ENCODE measurements at regions not wholly inside any gene's neighbourhood (a gene's known extent, or its start where the extent isn't known, plus 50 kb on each side); places are given as distances from the start of the nearest gene placed in this dataset.
A peak's percentile ranks its signal among the peaks of the same experiment; 100 is the strongest.

DNA sequence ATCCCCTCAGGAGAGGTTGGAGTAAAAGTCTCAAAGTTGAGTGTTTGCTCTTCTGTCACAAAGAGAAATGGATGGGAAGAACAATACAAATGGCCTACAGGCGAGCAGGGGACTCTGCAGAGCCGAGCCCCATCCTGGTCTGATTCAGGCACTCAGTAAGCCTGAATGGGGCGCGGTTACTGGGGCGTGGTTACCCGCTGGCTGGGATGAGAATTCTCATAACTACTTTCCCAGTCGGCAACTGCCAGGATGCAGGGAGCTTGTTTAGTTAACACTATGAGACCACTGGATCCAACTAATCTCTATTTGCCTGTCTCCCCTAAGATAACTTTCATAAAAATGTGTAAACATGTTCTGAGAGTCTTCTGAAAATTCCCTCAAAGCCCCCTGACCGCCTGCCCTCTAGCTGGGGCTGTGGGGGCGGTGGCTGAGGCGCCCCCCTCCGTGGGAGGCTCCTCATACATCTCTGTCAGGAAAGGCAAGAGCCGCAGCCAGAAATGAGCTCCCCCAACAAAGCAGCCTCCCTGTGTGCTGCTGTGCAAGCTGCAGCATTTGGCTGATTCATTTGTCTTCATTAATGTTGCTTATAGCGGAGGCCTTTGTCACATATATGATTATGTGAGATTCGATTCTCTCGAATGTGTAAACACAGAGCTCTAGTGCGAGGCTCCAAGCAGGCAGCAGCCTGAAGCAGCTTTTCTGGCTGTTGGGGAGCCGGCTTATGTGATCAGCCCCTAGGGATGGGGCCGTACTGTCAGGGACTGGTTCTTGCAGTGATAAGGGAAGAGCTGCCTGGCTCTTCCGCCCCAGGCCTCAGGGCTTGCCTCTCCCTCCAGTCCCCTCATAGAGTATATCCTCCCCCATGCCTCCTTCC is 126.1 kb upstream of the ARHGAP5 start:
- peaks cover 7% of the 10 kb centered on the region for H3K4me1 ChIP-seq (ENCODE audit: control insufficient read depth, insufficient read depth, low read length)
- no peaks in the 10 kb centered on the region for H3K9me3 ChIP-seq (ENCODE audit: control insufficient read depth, low read length)
- WGBS = 26% methylated on average over 19 of the region's 19 CpGs
- peak; percentile 85 to 87 for ATAC-seq
- DNase-seq = peak; percentile 68 to 89 (median 82)
- peak overlapping the region; percentile 3 for H3K27ac ChIP-seq (ENCODE audit: low read length)
- no peaks in the 10 kb centered on the region for H3K27me3 ChIP-seq (ENCODE audit: control insufficient read depth, insufficient read depth)
- no peak overlapping the region for H3K4me3 ChIP-seq (ENCODE audit: low read length)
- intact Hi-C loops (cut with DNase I) = no loop called here

DNA sequence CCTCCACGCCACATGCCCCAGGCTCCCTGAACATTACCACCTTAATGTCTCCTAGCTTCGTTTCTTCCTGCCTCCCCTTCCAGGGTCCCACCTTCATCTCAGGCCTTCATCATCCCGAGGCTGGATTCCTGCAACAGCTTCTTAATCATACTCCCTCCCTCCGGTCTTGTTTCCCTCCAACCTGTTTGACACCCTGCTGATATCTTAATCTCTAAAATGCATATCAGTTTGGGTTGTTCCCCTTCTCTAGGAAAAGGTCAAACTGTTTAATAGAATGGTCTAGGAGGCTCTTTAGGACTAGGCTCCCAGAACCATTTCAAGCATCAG is 125.5 kb upstream of the ARHGAP5 start:
- no peak for ATAC-seq

DNA sequence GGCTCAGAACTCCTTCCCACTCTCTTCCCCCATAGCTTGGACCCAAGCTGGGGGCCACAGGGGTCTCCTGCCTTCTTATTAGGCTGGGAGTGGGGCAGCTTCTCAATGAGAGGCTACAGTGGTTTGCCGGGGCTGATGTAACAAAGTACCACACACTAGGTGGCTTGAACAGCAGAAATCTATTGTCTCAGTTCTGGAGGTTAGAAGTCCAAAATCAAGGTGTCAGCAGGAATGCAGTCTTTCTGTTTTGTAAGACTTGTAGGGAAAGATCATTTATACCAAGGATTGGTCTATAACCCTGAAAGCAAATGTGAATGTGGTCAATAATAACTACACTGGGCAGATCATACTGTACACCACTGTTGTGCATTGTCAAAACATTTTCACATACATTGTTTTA is 124.5 kb upstream of the ARHGAP5 start:
- DNase-seq (no peak), ATAC-seq (no peak)
- Histone ChIP-seq H3K9me3 (ENCODE audit: control insufficient read depth, low read length) (no peaks in the 10 kb centered on the region), H3K27ac (ENCODE audit: low read length) (no peak overlapping the region), H3K4me3 (ENCODE audit: low read length) (no peak overlapping the region), H3K4me1 (ENCODE audit: control insufficient read depth, insufficient read depth, low read length) (peaks cover 7% of the 10 kb centered on the region), H3K27me3 (ENCODE audit: control insufficient read depth, insufficient read depth) (no peaks in the 10 kb centered on the region)
- 97% methylated on average over 1 of the region's 1 CpG for WGBS
- intact Hi-C loops (cut with DNase I) = no loop called here

More for the DNA sequence above, 125.5 kb upstream of the ARHGAP5 start:
- WGBS = 60% methylated on average over 4 of the region's 4 CpGs
- Histone ChIP-seq H3K27ac (ENCODE audit: low read length) (no peak overlapping the region), H3K4me3 (ENCODE audit: low read length) (no peak overlapping the region), H3K27me3 (ENCODE audit: control insufficient read depth, insufficient read depth) (no peaks in the 10 kb centered on the region), H3K9me3 (ENCODE audit: control insufficient read depth, low read length) (no peaks in the 10 kb centered on the region), H3K4me1 (ENCODE audit: control insufficient read depth, insufficient read depth, low read length) (peaks cover 7% of the 10 kb centered on the region)
- intact Hi-C loops (cut with DNase I) = no loop called here
- no peak for DNase-seq

DNA sequence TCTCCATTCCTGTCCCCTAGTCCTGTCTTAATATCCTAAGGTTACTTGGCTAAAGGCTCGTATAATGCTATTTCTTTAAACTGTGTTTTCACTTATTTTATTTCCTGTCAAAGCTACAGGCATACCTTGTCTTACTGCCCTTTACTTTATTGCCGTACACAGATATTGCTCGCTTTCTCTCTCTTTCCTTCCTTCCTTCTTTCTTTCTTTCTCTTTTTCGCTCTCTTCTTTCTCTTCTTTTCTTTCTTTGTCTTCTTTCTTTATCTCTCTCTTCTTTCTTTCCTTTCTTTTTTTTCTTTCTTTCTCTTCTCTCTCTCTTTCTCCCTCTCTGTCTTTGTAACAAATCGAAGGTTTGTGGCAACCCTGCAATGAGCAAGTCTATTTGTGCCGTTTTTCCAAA is 123.9 kb upstream of the ARHGAP5 start:
- WGBS = 96% methylated on average over 6 of the region's 6 CpGs
- DNase-seq (no peak), ATAC-seq (no peak)
- no peaks in the 10 kb centered on the region for H3K9me3 ChIP-seq (ENCODE audit: control insufficient read depth, low read length)
- intact Hi-C loops (cut with DNase I) = no loop called here
- peaks cover 7% of the 10 kb centered on the region for H3K4me1 ChIP-seq (ENCODE audit: control insufficient read depth, insufficient read depth, low read length)
- H3K27me3 ChIP-seq (ENCODE audit: control insufficient read depth, insufficient read depth) = no peaks in the 10 kb centered on the region
- H3K27ac ChIP-seq (ENCODE audit: low read length) = no peak overlapping the region
- no peak overlapping the region for H3K4me3 ChIP-seq (ENCODE audit: low read length)

DNA sequence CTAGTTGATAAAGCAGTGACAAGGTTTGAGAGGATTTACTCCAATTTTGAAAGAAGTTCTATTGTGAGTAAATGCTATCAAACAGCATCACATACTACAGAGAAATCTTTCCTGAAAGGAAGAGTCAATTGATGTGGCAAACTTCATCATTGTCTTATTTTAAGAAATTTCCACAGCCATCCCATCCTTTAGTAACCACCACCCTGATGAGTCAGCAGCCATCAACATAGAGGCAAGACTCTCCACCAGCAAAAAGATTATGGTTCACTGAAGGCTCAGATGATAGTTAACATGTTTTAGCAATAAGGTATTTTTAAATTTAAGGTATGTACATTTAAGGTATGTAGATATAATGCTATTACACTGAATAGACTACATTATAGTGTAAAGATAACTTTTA is 122.1 kb upstream of the ARHGAP5 start:
- no peaks in the 10 kb centered on the region for H3K27me3 ChIP-seq (ENCODE audit: control insufficient read depth, insufficient read depth)
- intact Hi-C loops (cut with DNase I) = no loop called here
- H3K9me3 ChIP-seq (ENCODE audit: control insufficient read depth, low read length) = no peaks in the 10 kb centered on the region
- no peak overlapping the region for H3K27ac ChIP-seq (ENCODE audit: low read length)
- H3K4me3 ChIP-seq (ENCODE audit: low read length) = no peak overlapping the region
- no peak for ATAC-seq
- peaks cover 7% of the 10 kb centered on the region for H3K4me1 ChIP-seq (ENCODE audit: control insufficient read depth, insufficient read depth, low read length)
- no peak for DNase-seq

DNA sequence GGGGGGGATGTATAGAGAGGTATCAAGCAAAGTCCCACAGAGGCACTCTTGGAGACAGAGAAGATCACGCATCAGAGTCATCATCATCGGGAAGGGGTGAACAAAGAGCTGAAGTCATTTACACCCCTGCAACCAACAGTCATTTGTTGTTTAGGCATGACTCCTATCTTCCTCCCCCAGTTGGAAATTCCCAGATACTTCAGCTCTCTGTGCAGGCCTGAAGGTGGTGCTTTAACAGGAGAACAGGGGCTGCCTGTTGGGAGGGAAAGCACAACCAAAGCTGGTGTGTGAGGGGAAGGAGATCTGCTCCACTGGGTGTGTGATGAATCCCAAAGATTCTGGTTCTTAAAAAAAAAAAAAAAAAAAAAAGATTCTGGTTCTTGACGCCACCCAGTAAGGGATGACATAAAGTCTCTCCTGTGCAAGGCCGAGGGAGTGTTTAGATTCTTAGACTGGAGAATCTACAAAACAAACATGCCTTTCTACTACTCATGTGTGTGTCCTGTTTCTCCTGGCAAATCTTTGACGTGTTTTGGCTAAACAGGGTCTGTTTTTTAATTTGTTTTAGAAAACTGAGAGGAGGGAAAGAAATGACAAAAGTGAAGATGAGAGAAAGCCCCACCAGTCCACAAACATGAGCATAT is 121.0 kb upstream of the ARHGAP5 start:
- no peaks in the 10 kb centered on the region for H3K9me3 ChIP-seq (ENCODE audit: control insufficient read depth, low read length)
- ATAC-seq (no peak), DNase-seq (no peak)
- H3K27me3 ChIP-seq (ENCODE audit: control insufficient read depth, insufficient read depth) = no peaks in the 10 kb centered on the region
- H3K27ac ChIP-seq (ENCODE audit: low read length) = no peak overlapping the region
- intact Hi-C loops (cut with DNase I) = no loop called here
- WGBS = 59% methylated on average over 5 of the region's 5 CpGs
- H3K4me3 ChIP-seq (ENCODE audit: low read length) = no peak overlapping the region
- H3K4me1 ChIP-seq (ENCODE audit: control insufficient read depth, insufficient read depth, low read length) = peaks cover 3% of the 10 kb centered on the region

DNA sequence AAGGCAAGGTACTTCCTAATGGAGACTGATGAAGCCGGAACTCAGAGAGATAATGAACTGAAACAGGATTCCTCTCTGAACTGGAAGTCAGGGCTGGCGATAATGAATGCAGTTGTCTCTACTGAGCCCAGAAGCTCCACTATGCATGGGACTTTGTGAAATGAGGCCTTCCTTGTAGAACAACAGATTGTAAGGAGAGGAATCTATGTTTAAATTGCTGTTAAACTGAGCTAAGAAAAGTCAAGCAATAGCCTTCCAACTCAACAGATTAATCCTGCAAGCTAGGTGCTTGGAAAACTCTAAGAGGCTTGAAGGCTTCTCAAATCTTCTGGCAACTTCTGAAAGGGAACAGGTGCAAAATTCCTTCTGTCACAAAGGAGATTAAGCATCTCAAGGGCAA is 119.5 kb upstream of the ARHGAP5 start:
- no peaks in the 10 kb centered on the region for H3K27me3 ChIP-seq (ENCODE audit: control insufficient read depth, insufficient read depth)
- intact Hi-C loops (cut with DNase I) = no loop called here
- no peak overlapping the region for H3K27ac ChIP-seq (ENCODE audit: low read length)
- ATAC-seq = no peak
- H3K4me1 ChIP-seq (ENCODE audit: control insufficient read depth, insufficient read depth, low read length) = no peaks in the 10 kb centered on the region
- no peaks in the 10 kb centered on the region for H3K9me3 ChIP-seq (ENCODE audit: control insufficient read depth, low read length)
- DNase-seq = no peak
- 88% methylated on average over 2 of the region's 2 CpGs for WGBS
- H3K4me3 ChIP-seq (ENCODE audit: low read length) = no peak overlapping the region

GRCh38 chr14:31960039-31960438 is 117.1 kb upstream of the ARHGAP5 start:
- no peaks in the 10 kb centered on the region for H3K27me3 ChIP-seq (ENCODE audit: control insufficient read depth, insufficient read depth)
- H3K4me1 ChIP-seq (ENCODE audit: control insufficient read depth, insufficient read depth, low read length) = peaks cover 3% of the 10 kb centered on the region
- no peak overlapping the region for H3K27ac ChIP-seq (ENCODE audit: low read length)
- intact Hi-C loops (cut with DNase I) = no loop called here
- no peaks in the 10 kb centered on the region for H3K9me3 ChIP-seq (ENCODE audit: control insufficient read depth, low read length)
- DNase-seq (no peak), ATAC-seq (no peak)
- 84% methylated on average over 5 of the region's 5 CpGs for WGBS
- no peak overlapping the region for H3K4me3 ChIP-seq (ENCODE audit: low read length)

DNA sequence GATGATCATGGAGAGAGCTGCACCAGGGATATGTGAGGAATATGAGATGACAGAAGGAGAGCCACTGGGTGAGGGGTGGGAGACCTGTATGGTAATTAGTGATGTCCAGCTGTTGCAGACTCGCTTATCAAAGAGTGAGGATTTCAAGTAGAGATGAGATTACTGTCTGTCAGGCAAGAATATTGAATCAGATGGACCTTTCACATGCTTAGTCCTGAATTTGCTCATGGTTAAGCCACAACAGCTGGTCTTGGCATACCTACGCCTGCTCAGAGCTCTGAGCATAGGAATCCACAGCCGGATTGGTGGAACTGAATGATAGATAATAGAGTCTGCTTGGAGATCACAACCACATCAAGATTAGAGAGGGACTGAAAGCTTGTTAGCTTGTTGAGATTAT is 115.2 kb upstream of the ARHGAP5 start:
- no peak for DNase-seq
- Histone ChIP-seq H3K4me1 (ENCODE audit: control insufficient read depth, insufficient read depth, low read length) (peaks cover 10% of the 10 kb centered on the region), H3K27ac (ENCODE audit: low read length) (no peak overlapping the region), H3K4me3 (ENCODE audit: low read length) (no peak overlapping the region), H3K27me3 (ENCODE audit: control insufficient read depth, insufficient read depth) (no peaks in the 10 kb centered on the region), H3K9me3 (ENCODE audit: control insufficient read depth, low read length) (no peaks in the 10 kb centered on the region)
- WGBS = 85% methylated on average over 3 of the region's 3 CpGs
- ATAC-seq = no peak
- intact Hi-C loops (cut with DNase I) = no loop called here

DNA sequence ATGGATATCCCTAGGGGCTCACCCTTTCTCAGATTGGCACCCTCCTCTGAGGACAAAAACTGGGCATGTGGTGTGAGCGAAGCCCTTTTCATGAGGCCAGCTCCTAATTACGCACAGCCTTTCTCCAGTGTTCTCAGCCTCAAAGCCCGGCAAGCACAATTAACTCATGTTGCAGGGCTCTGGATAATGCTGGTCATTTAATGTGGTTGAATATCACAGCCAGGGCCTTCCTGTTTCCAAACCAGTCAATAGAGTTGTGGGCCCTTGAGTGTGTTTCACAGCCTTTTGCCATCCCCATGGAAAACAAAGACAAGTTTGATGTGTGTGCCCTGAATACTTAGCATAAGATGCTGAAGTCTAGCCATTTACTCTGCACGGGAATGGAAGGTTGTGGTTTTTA is 114.2 kb upstream of the ARHGAP5 start:
- intact Hi-C loops (cut with DNase I) = no loop called here
- H3K27me3 ChIP-seq (ENCODE audit: control insufficient read depth, insufficient read depth) = no peaks in the 10 kb centered on the region
- H3K27ac ChIP-seq (ENCODE audit: low read length) = no peak overlapping the region
- peaks cover 10% of the 10 kb centered on the region for H3K4me1 ChIP-seq (ENCODE audit: control insufficient read depth, insufficient read depth, low read length)
- H3K9me3 ChIP-seq (ENCODE audit: control insufficient read depth, low read length) = no peaks in the 10 kb centered on the region
- no peak for DNase-seq
- 98% methylated on average over 4 of the region's 4 CpGs for WGBS
- no peak for ATAC-seq
- H3K4me3 ChIP-seq (ENCODE audit: low read length) = no peak overlapping the region

DNA sequence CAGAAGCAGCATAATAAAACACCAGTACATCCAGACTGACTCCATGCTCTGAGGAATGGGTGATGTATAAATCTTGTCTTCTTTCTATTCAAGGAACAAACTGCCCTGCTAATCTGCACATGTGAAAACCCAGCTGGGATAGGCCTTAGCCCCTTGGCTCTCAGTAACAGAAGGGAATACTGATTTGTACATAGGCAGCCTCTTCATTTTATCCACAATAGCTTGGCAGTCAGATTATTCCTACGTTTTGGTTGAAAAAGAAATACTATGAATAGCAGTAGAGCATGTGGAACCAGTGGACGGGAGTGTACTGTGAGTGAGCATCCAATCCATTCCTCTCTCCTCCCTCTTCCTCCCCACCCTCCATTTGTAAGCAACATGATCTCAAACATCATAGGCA is 113.5 kb upstream of the ARHGAP5 start:
- Histone ChIP-seq H3K4me1 (ENCODE audit: control insufficient read depth, insufficient read depth, low read length) (peaks cover 10% of the 10 kb centered on the region), H3K27me3 (ENCODE audit: control insufficient read depth, insufficient read depth) (no peaks in the 10 kb centered on the region), H3K4me3 (ENCODE audit: low read length) (no peak overlapping the region), H3K9me3 (ENCODE audit: control insufficient read depth, low read length) (no peaks in the 10 kb centered on the region), H3K27ac (ENCODE audit: low read length) (no peak overlapping the region)
- DNase-seq (no peak), ATAC-seq (no peak)
- intact Hi-C loops (cut with DNase I) = no loop called here
- 72% methylated on average over 2 of the region's 2 CpGs for whole genome bisulfite sequencing
